Fibroblast of peridontal ligament (primary cell): ENCODE measurements at regions not wholly inside any gene's neighbourhood (a gene's known extent, or its start where the extent isn't known, plus 50 kb on each side); places are given as distances from the start of the nearest gene placed in this dataset.

ENCODE experiments used
- DNase-seq: peaks from one replicate; pipeline ENCODE4 v3.0.0-alpha.2; 2010; ENCODE audit errors: extremely low read depth

GRCh38 chrX:131703646-131704045, 159.8 kb downstream of the OR13H1 start:
- no peak for DNase-seq

- DNase-seq: no peak
Measured at GRCh38 chrX:131704136-131704695, 160.3 kb downstream of the OR13H1 start.

GRCh38 chrX:131709553-131709952, 165.7 kb downstream of the OR13H1 start:
- DNase-seq: no peak

- DNase-seq: no peak
Measured at GRCh38 chrX:131711478-131711867, 167.6 kb downstream of the OR13H1 start.

GRCh38 chrX:131723646-131724045, 179.8 kb downstream of the OR13H1 start:
- no peak for DNase-seq

GRCh38 chrX:131724292-131724691, 180.4 kb downstream of the OR13H1 start:
- no peak for DNase-seq

- DNase-seq: no peak
Measured at GRCh38 chrX:131725001-131725654, 181.3 kb downstream of the OR13H1 start.

GRCh38 chrX:131727778-131728177, 183.9 kb downstream of the OR13H1 start:
- DNase-seq: no peak

- no peak for DNase-seq
Measured at GRCh38 chrX:131728295-131729145, 184.6 kb downstream of the OR13H1 start.

GRCh38 chrX:131729295-131729694, 185.4 kb downstream of the OR13H1 start:
- no peak for DNase-seq

GRCh38 chrX:131734621-131735020, 190.7 kb downstream of the OR13H1 start:
- no peak for DNase-seq

GRCh38 chrX:131735127-131735526, 191.3 kb downstream of the OR13H1 start:
- no peak for DNase-seq

- DNase-seq: no peak
Measured at GRCh38 chrX:131739823-131740222, 195.9 kb downstream of the OR13H1 start.

GRCh38 chrX:131741103-131741581, 197.3 kb downstream of the OR13H1 start:
- no peak for DNase-seq

GRCh38 chrX:131745942-131746489, 202.1 kb downstream of the OR13H1 start:
- DNase-seq: no peak

GRCh38 chrX:131746491-131746968, 202.7 kb downstream of the OR13H1 start:
- no peak for DNase-seq

- DNase-seq: no peak
Measured at GRCh38 chrX:131747173-131747572, 203.3 kb downstream of the OR13H1 start.

GRCh38 chrX:131752493-131753198, 208.8 kb downstream of the OR13H1 start:
- no peak for DNase-seq

- no peak for DNase-seq
Measured at GRCh38 chrX:131762802-131763234, 218.9 kb downstream of the OR13H1 start.

- DNase-seq: no peak
Measured at GRCh38 chrX:131763674-131764073, 219.8 kb downstream of the OR13H1 start.

- no peak for DNase-seq
Measured at GRCh38 chrX:131764216-131764615, 220.3 kb downstream of the OR13H1 start.
